LNCaP clone FGC (cell line): ENCODE measurements at regions not wholly inside any gene's neighbourhood (a gene's known extent, or its start where the extent isn't known, plus 50 kb on each side); places are given as distances from the start of the nearest gene placed in this dataset.

Source experiments
- DNase-seq: peaks from one replicate; pipeline ENCODE4 v3.0.0-alpha.2; 2011; ENCODE audit warnings: low read depth
- H3K4me3 ChIP-seq: 2 replicates; pipeline ENCODE4 v1.5.1; 2011; ENCODE audit warnings: mild to moderate bottlenecking, low read depth, low read length, control low read depth
- CTCF ChIP-seq: IDR thresholded peaks from 2 replicates; pipeline ENCODE4 v1.5.1; 2012; ENCODE audit warnings: mild to moderate bottlenecking; ENCODE audit not compliant: control insufficient read depth, insufficient read depth; ENCODE audit errors: extremely low read depth

DNA sequence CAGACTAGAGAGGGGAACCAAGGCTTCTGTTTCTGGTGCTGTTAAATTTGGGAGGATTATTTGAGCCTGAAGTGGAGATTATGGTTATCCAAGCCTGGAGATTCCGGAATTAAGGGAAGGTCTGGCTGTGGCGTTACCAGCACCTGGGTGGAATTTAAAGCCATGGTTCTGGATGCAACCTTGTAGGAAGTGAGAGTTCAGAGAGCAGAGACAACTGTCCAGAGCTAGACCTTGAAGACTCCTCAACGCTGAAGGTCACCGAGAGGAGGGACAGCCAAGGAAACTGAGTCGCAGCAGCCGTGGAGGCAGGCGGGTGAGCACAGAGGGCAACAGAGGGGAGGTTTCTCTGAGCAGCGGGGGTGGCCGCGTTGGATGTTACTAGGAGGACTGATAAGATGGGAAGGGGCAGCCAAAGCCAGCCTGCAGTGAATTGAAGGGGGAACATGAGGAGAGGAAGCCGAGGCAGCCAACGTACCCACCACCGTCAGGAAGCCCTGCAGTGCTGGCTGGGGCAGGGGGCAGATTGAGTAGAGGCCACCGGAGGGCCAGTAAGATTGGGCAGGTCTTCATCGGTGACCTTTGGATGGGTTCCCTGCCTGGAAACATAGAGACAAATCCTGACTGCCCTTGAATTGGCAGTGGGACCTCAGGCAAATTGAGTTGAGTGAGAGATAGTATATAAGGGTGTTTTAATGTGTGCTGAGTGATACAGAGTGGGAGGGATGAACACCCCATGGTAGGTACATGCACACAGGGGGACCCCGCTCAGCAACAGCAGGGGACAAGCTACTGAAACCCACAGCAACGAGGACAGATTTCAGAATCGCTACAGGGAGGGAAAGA is 90.3 kb downstream of the SNX5 start:
- no peak for DNase-seq
- TF ChIP-seq CTCF: no peak
- no peak overlapping the region for H3K4me3 ChIP-seq

GRCh38 chr20:17875981-17876385 is 92.6 kb downstream of the SNX5 start:
- no peak for TF ChIP-seq CTCF
- H3K4me3 ChIP-seq: no peak overlapping the region
- no peak for DNase-seq

DNA sequence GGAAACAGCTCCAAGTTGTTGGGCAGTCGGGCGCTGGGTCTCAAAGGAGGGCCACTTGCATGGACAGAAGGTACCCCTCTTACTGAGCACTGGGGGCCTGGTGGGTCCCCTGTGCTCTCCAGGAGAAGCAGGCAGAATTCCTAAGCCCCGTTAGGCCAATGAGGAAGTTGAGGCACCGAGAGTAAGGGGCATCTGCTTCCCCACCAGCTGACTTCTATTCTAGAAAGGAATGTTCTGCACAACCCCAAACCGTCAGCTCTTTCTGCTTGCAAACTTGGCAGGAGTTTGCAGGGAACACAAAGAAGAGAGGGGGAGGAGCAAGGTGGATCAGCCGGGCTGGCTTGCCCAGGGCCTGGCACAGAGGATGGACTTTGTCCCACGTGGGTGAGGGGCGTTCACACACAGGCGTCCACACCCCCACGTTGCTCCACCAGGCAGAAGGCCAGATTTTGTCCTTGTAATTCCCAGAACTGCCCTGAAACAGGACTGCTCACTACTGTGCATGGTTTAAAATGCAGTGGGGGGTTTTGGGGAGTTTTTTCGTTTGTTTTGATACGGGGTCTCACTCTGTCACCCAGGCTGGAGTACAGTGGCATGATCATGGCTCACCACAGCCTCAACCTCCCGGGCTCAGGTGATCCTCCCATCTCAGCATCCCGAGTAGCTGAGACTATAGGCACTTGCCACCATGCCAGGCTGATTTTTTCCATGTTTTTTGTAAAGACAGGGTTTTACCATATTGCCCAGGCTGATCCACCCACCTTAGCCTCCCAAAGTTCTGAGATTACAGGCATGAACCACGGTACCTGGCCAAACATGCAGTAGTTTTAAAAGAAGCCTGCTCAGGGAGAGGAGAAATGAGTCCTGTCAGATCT is 93.3 kb downstream of the SNX5 start:
- no peak overlapping the region for H3K4me3 ChIP-seq

DNA sequence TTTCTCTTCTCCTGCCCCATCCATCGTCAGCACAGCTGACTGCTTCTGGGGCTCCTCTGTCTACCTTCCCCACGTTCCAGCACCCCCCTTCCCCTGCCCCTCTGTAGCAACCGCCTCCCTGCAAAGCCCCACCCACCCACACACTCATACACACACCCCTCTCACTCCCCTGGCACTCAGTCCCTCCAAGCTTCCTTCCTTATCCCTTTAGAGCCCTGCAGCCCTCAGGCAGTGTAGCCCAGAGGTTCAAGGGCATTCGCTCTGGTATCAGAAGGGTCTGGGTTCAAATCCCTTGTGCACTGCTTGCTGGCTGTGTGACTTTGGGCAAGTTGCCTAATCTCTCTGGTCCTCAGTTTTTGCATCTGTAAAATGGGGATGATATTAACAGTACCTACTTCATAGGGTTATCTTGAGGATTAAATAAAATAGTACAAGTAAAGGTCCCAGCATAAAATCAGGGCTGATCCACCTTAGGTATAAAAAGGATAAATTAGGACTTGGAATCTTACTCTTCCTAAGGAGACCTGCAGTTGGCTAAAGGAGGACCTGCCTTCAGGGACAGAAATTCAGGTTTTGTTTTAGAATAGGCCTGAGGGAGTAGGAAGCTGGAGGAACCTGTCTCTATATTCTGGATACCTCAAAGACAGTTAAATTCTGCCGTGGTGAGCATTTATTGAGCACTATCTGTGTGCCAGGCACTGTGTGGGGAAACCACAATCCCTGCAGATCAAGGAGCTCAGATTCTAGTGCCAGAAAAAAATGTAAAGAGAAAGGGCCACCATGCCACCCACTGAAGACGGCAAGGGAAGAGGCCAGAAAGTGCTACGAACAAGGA is 94.1 kb downstream of the SNX5 start:
- no peak for TF ChIP-seq CTCF
- no peak for DNase-seq
- no peak overlapping the region for H3K4me3 ChIP-seq

More for the DNA sequence above, 93.3 kb downstream of the SNX5 start:
- TF ChIP-seq CTCF: no peak
- DNase-seq: peak; percentile 83

DNA sequence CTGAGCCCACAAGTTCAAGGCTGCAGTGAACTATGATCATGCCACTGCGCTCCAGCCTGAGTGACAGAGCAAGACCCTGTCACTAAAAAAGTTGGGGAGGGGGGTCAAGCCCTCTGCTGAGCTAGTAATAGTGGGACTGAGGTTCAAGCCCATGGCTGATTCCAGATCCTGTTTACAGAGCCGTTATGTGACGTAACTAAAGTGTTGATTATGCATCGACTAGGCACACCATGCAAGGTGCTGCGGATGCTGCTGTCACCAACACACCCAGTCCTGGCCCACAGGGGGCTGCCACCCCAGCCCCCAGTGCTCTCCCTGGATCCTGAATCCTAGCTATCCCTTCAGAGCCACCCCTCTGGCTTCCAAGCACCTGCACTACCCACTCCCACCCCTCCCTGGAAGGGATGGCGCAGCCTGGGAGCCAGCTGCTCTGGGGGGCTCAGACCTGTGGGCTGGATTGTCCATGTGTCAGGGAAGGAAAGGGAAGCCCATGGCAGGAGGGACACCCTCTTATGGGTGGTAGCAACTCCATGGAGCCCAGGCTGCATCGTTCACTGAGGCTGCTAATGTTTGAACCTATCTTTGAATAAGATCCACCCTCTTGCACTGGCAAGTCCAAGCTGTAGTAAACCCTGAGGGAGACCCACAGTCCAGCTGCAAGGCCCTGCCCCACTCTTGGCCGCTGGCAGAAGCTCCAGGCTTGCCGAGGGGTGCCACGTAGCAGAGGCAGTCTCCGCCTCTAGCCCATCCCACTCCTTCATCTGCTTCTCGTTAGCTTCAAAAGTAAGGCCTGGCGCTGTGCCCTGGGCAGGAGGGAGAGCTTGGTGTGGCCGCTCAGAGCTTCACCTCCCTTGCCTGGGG is 95.0 kb downstream of the SNX5 start:
- no peak overlapping the region for H3K4me3 ChIP-seq
- DNase-seq: no peak
- TF ChIP-seq CTCF: no peak

GRCh38 chr20:17872959-17873358 is 95.6 kb downstream of the SNX5 start:
- TF ChIP-seq CTCF: no peak
- H3K4me3 ChIP-seq: no peak overlapping the region
- no peak for DNase-seq
